Keratinocyte (primary cell): ENCODE measurements at regions not wholly inside any gene's neighbourhood (a gene's known extent, or its start where the extent isn't known, plus 50 kb on each side); places are given as distances from the start of the nearest gene placed in this dataset.

Source experiments
- DNase-seq: peaks from one replicate; pipeline ENCODE4 v3.0.0-alpha.2; 2011; ENCODE audit warnings: low read depth, missing footprints, low spot score
- FAIRE-seq: peaks from 2 replicates; lab custom pipeline; 2011; peaks lifted over from hg19 to GRCh38; lab: Jason Lieb, UNC
- H2AFZ ChIP-seq: 2 replicates; pipeline ENCODE4 v1.6.0; 2012; ENCODE audit warnings: low read length, control low read depth, inconsistent platforms; ENCODE audit not compliant: control insufficient read depth
- H3K27ac ChIP-seq: 2 replicates; pipeline ENCODE4 v1.5.1; 2011; ENCODE audit warnings: low read length; ENCODE audit not compliant: control insufficient read depth, insufficient read depth
- H3K27me3 ChIP-seq: 3 replicates; pipeline ENCODE4 v1.6.0; 2011; ENCODE audit warnings: low read length; ENCODE audit not compliant: control insufficient read depth, insufficient read depth; ENCODE audit errors: extremely low read depth
- H3K36me3 ChIP-seq, 2 experiments: 2 replicates in 1 of 2; 3 replicates in 1 of 2; pipeline ENCODE4 v1.5.1; 2011; ENCODE audit warnings: low read length in 2 of 2, mild to moderate bottlenecking in 1 of 2; ENCODE audit not compliant: control insufficient read depth in 2 of 2, insufficient read depth in 2 of 2; ENCODE audit errors: extremely low read depth in 1 of 2
- H3K4me1 ChIP-seq: 3 replicates; pipeline ENCODE4 v1.5.1; 2011; ENCODE audit warnings: low read length; ENCODE audit not compliant: control insufficient read depth, insufficient read depth; ENCODE audit errors: extremely low read depth
- H3K4me2 ChIP-seq: 3 replicates; pipeline ENCODE4 v1.6.0; 2011; ENCODE audit warnings: low read depth, low read length; ENCODE audit not compliant: control insufficient read depth, insufficient read depth; ENCODE audit errors: extremely low read depth
- H3K4me3 ChIP-seq, 3 experiments: fragments of 200-600 bp in 1 of 3; sonication (generic) in 1 of 3; 2 replicates in 2 of 3; 3 replicates in 1 of 3; pipeline ENCODE4 v1.5.1; 2011 to 2016; ENCODE audit warnings: low read length in 3 of 3, mild to moderate bottlenecking in 3 of 3, control low read depth in 2 of 3, inconsistent platforms in 1 of 3, low read depth in 1 of 3, mixed read lengths in 1 of 3, mixed run types in 1 of 3, moderate library complexity in 1 of 3; ENCODE audit not compliant: control insufficient read depth in 2 of 3, insufficient read depth in 2 of 3; ENCODE audit errors: extremely low read depth in 1 of 3
- H3K79me2 ChIP-seq: 2 replicates; pipeline ENCODE4 v1.6.0; 2012; ENCODE audit warnings: low read length; ENCODE audit not compliant: control insufficient read depth, insufficient read depth
- H3K9ac ChIP-seq: 3 replicates; pipeline ENCODE4 v1.6.0; 2011; ENCODE audit warnings: low read length; ENCODE audit not compliant: control insufficient read depth, insufficient read depth; ENCODE audit errors: extremely low read depth
- H3K9me1 ChIP-seq: 3 replicates; pipeline ENCODE4 v1.6.0; 2011; ENCODE audit warnings: low read length; ENCODE audit not compliant: control insufficient read depth, insufficient read depth; ENCODE audit errors: extremely low read depth
- H3K9me3 ChIP-seq: 2 replicates; pipeline ENCODE4 v1.5.1; 2012; ENCODE audit warnings: low read depth, low read length; ENCODE audit not compliant: control insufficient read depth
- H4K20me1 ChIP-seq: 3 replicates; pipeline ENCODE4 v1.6.0; 2011; ENCODE audit warnings: low read length; ENCODE audit not compliant: control insufficient read depth, insufficient read depth; ENCODE audit errors: extremely low read depth
- CTCF ChIP-seq, 3 experiments: IDR thresholded peaks in 1 of 3; conservative IDR thresholded peaks in 1 of 3; optimal IDR thresholded peaks in 1 of 3; 2 replicates in 2 of 3; 3 replicates in 1 of 3; pipeline versions ENCODE3 to v1.5.1; 2011; ENCODE audit warnings: low read length in 3 of 3, mild to moderate bottlenecking in 3 of 3, moderate library complexity in 2 of 3, control low read depth in 1 of 3, inconsistent platforms in 1 of 3; ENCODE audit not compliant: insufficient read depth in 2 of 3; ENCODE audit errors: extremely low read depth in 1 of 3
- EZH2 ChIP-seq: IDR thresholded peaks from one replicate; pipeline ENCODE4 v1.6.1; 2012; ENCODE audit warnings: inconsistent platforms, mild to moderate bottlenecking, low read length, moderate library complexity
- dilution Hi-C: fragments of 300-500 bp; cut with MboI; formaldehyde crosslinking; loops from one replicate; pipeline ENCODE4 v1.7.0; 2020; ENCODE audit warnings: low sequenced_read_pairs; ENCODE audit not compliant: extremely low pct_ligation_motif_present

GRCh38 chr6:10300071-10300470 is 114.8 kb downstream of the TFAP2A start:
- H3K4me2 ChIP-seq = peak overlapping the region; percentile 11
- no peaks in the 10 kb centered on the region for H3K36me3 ChIP-seq
- no peak overlapping the region for H3K4me3 ChIP-seq
- H3K9ac ChIP-seq = no peak overlapping the region
- H4K20me1 ChIP-seq = no peaks in the 10 kb centered on the region
- peak overlapping the region; percentile 19 for H3K27ac ChIP-seq
- no peaks in the 10 kb centered on the region for H3K79me2 ChIP-seq
- H3K9me1 ChIP-seq = no peaks in the 10 kb centered on the region
- FAIRE-seq (peak; percentile 97), DNase-seq (no peak)
- no peak overlapping the region for H2AFZ ChIP-seq
- H3K4me1 ChIP-seq = peaks cover 17% of the 10 kb centered on the region
- no peak for TF ChIP-seq EZH2
- TF ChIP-seq CTCF (optimal IDR thresholded peaks at IDR 0.05 in 1 of 3, IDR thresholded peaks at IDR 0.05 in 1 of 3, conservative IDR thresholded peaks at IDR 0.05 in 1 of 3; ENCODE audit: extremely low read depth in 1 of 3, insufficient read depth in 2 of 3, low read length in 3 of 3) = no peak
- dilution Hi-C loops = no loop called here
- no peaks in the 10 kb centered on the region for H3K27me3 ChIP-seq
- no peaks in the 10 kb centered on the region for H3K9me3 ChIP-seq

GRCh38 chr6:10297832-10298231 is 117.0 kb downstream of the TFAP2A start:
- Histone ChIP-seq H3K27ac (no peak overlapping the region), H3K4me2 (no peak overlapping the region), H2AFZ (peak overlapping the region; percentile 64), H4K20me1 (no peaks in the 10 kb centered on the region), H3K9ac (no peak overlapping the region), H3K27me3 (no peaks in the 10 kb centered on the region), H3K9me1 (no peaks in the 10 kb centered on the region), H3K79me2 (no peaks in the 10 kb centered on the region), H3K9me3 (no peaks in the 10 kb centered on the region), H3K36me3 (no peaks in the 10 kb centered on the region), H3K4me3 (no peak overlapping the region), H3K4me1 (peaks cover 11% of the 10 kb centered on the region)
- dilution Hi-C loops = no loop called here
- FAIRE-seq (peak; percentile 65), DNase-seq (no peak)
- TF ChIP-seq EZH2 (no peak), CTCF (optimal IDR thresholded peaks at IDR 0.05 in 1 of 3, IDR thresholded peaks at IDR 0.05 in 1 of 3, conservative IDR thresholded peaks at IDR 0.05 in 1 of 3; ENCODE audit: extremely low read depth in 1 of 3, insufficient read depth in 2 of 3, low read length in 3 of 3) (no peak)
